ENCODE measurements at regions not wholly inside any gene's neighbourhood (a gene's known extent, or its start where the extent isn't known, plus 50 kb on each side); places are given as distances from the start of the nearest gene placed in this dataset.

DNA sequence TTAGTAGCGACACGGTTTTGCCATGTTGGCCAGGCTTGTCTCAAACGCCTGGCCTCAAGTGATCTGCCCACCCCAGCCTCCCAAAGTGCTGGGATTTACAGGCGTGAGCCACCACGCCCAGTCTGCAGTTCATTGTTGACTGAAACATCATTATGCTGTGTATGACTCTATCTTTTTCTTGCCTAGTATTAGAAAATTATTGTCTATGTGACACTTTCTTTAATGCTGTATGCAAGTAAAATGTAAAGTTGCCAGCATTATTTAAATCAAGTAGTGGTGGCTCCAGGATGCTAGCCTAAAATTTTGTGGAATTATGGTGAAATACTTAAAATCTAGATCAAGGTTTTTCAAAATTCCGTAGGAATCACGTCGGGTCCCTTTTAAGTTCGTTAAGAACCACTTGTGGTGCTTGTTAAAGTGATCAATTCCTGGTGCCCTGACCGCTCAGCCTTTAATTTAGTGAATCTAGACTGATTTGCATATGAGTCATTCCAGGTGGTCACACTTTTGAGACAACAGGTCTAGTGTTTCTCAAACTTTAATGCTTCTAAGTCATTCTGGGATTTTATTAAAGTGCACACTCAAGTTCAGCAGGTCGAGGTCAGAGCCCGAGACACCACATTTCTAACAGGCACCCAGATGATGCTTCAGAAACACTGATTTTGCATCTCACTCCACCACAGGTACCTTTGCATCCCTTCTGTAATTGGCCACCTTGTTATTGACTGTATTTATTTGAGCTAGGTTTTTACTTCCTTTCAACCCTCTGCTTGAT, 132.6 kb upstream of the MTHFD1L start:
- H3K36me3 ChIP-seq, result peaks cover 0 to 12% of the 10 kb centered on the region in 2 donors
- no peaks in the 10 kb centered on the region for H3K9me3 ChIP-seq
- no peak overlapping the region for H3K4me3 ChIP-seq
- no peaks in the 10 kb centered on the region for H3K4me1 ChIP-seq
- ATAC-seq, result no peak
- 93 to 100% methylated on average over 7 to 12 of the region's 12 CpGs for WGBS, 2 donors (ENCODE audit: low coverage in 1 of 2)
- H3K27me3 ChIP-seq, result no peaks in the 10 kb centered on the region
- TF ChIP-seq POLR2A (IDR thresholded peaks at IDR 0.05) (no peak), POLR2AphosphoS5 (IDR thresholded peaks at IDR 0.05) (no peak), CTCF (IDR thresholded peaks at IDR 0.05) (no peak), EP300 (IDR thresholded peaks at IDR 0.05) (no peak)
- no peak overlapping the region for H3K27ac ChIP-seq

DNA sequence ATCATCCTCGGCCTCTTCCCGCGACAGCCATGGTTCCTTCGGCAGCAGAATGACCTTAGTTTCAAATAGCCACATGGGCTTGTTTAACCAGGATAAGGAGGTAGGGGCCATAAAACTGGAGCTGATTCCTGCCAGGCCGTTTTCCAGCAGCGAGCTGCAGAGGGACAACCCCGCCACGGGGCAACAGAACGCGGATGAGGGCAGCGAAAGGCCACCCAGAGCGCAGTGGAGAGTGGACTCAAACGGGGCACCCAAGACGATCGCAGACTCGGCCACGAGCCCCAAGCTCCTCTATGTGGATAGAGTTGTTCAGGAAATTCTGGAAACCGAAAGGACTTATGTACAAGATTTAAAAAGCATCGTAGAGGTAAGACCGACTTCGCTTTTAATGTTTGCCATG, 131.8 kb upstream of the MTHFD1L start:
- H3K4me3 ChIP-seq, result no peak overlapping the region
- H3K4me1 ChIP-seq, result no peaks in the 10 kb centered on the region
- H3K27ac ChIP-seq, result no peak overlapping the region
- H3K27me3 ChIP-seq, result no peaks in the 10 kb centered on the region
- peaks cover 0 to 12% of the 10 kb centered on the region in 2 donors for H3K36me3 ChIP-seq
- 92 to 95% methylated on average over 5 to 8 of the region's 21 CpGs for WGBS, 2 donors (ENCODE audit: low coverage in 1 of 2)
- H3K9me3 ChIP-seq, result no peaks in the 10 kb centered on the region
- ATAC-seq, result no peak
- TF ChIP-seq CTCF (IDR thresholded peaks at IDR 0.05) (no peak), POLR2AphosphoS5 (IDR thresholded peaks at IDR 0.05) (no peak), EP300 (IDR thresholded peaks at IDR 0.05) (no peak), POLR2A (IDR thresholded peaks at IDR 0.05) (no peak)

DNA sequence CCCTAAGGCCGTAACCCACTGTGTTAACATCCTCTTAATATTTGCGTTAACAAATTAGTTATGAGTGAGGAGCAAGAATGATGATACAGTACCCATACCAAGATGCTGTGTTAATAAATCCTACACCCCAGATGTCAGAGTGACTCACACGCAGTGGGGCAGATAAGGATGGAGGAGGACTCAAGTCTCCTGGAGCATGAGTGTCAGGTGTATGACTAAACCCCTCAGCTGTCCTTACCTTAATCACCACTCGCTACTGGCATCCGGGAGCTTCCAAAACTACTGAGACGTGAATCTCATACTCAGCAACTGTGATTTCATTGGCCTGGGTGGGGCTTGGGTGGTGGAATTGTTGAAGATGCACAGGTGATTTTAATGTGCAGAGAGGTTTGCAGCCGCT, 131.3 kb upstream of the MTHFD1L start:
- TF ChIP-seq POLR2AphosphoS5 (IDR thresholded peaks at IDR 0.05), result no peak
- no peak for TF ChIP-seq POLR2A (IDR thresholded peaks at IDR 0.05)
- TF ChIP-seq CTCF (IDR thresholded peaks at IDR 0.05), result no peak
- TF ChIP-seq EP300 (IDR thresholded peaks at IDR 0.05), result no peak
- H3K4me1 ChIP-seq, result no peaks in the 10 kb centered on the region
- no peak for ATAC-seq
- 87 to 98% methylated on average over 5 to 6 of the region's 7 CpGs for WGBS, 2 donors (ENCODE audit: low coverage in 1 of 2)
- H3K27ac ChIP-seq, result no peak overlapping the region
- no peak overlapping the region for H3K4me3 ChIP-seq
- H3K9me3 ChIP-seq, result no peaks in the 10 kb centered on the region
- H3K36me3 ChIP-seq, result peaks cover 0 to 12% of the 10 kb centered on the region in 2 donors
- H3K27me3 ChIP-seq, result no peaks in the 10 kb centered on the region

DNA sequence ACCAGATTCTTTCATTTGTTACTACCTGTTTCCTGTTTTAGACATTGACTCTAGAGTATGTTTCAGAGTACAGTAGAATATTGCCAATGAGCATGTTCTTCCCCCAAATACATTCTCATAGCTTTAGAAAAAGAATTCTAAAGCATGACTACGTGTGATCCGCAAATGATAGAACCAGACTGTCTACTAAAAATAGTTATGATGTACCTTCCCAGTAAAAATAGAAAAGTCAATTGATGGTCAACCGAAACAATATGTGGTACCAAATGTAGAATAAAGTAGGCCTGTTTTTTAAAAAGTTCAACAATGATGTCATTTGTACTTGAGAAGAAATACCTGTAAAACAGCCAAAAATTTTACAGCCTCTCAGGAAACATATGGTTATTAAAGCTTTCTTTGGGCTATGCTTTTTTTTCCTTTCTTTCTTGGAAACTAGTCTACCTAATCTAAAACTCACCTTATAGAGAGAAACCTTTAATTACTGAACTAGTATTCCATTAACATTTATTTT, 130.1 kb upstream of the MTHFD1L start:
- WGBS, 2 donors (ENCODE audit: low coverage in 1 of 2), result 65 to 78% methylated on average over 3 of the region's 3 CpGs
- ATAC-seq, result no peak

More for the DNA sequence above, 130.1 kb upstream of the MTHFD1L start:
- H3K27me3 ChIP-seq, result no peaks in the 10 kb centered on the region
- H3K36me3 ChIP-seq, result peaks cover 0 to 12% of the 10 kb centered on the region in 2 donors
- no peak overlapping the region for H3K27ac ChIP-seq
- H3K4me1 ChIP-seq, result no peaks in the 10 kb centered on the region
- TF ChIP-seq CTCF (IDR thresholded peaks at IDR 0.05) (no peak), EP300 (IDR thresholded peaks at IDR 0.05) (no peak), POLR2AphosphoS5 (IDR thresholded peaks at IDR 0.05) (no peak), POLR2A (IDR thresholded peaks at IDR 0.05) (no peak)
- no peaks in the 10 kb centered on the region for H3K9me3 ChIP-seq
- no peak overlapping the region for H3K4me3 ChIP-seq

All from gastroesophageal sphincter (tissue), 4 donors.